ENCODE measurements at regions not wholly inside any gene's neighbourhood (a gene's known extent, or its start where the extent isn't known, plus 50 kb on each side); places are given as distances from the start of the nearest gene placed in this dataset.

- H3K4me3 Mint-ChIP-seq (ENCODE audit: unreplicated experiment): no peak overlapping the region
- no peaks in the 10 kb centered on the region for H3K36me3 Mint-ChIP-seq (ENCODE audit: low read depth)
- H3K4me1 Mint-ChIP-seq (ENCODE audit: low read depth): peaks cover 29% of the 10 kb centered on the region
- H3K27me3 Mint-ChIP-seq (ENCODE audit: low read depth): no peaks in the 10 kb centered on the region
- TF ChIP-seq CTCF (IDR thresholded peaks at IDR 0.05): no peak
- no peak overlapping the region for H3K27ac Mint-ChIP-seq (ENCODE audit: unreplicated experiment)
- no peak for DNase-seq (ENCODE audit: low spot score)
- no peaks in the 10 kb centered on the region for H3K9me3 Mint-ChIP-seq (ENCODE audit: low read depth)
Observed at GRCh38 chr7:17546189-17546588, 247.7 kb downstream of the AHR start.

- no peak for DNase-seq (ENCODE audit: low spot score)
- H3K4me3 Mint-ChIP-seq (ENCODE audit: unreplicated experiment): no peak overlapping the region
Observed at GRCh38 chr7:17546592-17546991, 248.1 kb downstream of the AHR start.

GRCh38 chr7:17548014-17548653, 249.7 kb downstream of the AHR start:
- Mint-ChIP-seq H3K4me3 (ENCODE audit: unreplicated experiment) (no peak overlapping the region), H3K9me3 (ENCODE audit: low read depth) (no peaks in the 10 kb centered on the region), H3K36me3 (ENCODE audit: low read depth) (no peaks in the 10 kb centered on the region), H3K4me1 (ENCODE audit: low read depth) (peaks cover 24% of the 10 kb centered on the region), H3K27me3 (ENCODE audit: low read depth) (no peaks in the 10 kb centered on the region), H3K27ac (ENCODE audit: unreplicated experiment) (no peak overlapping the region)
- DNase-seq (ENCODE audit: low spot score): no peak
- TF ChIP-seq CTCF (IDR thresholded peaks at IDR 0.05): no peak

More at GRCh38 chr7:17546592-17546991, 248.1 kb downstream of the AHR start:
- no peak for TF ChIP-seq CTCF (IDR thresholded peaks at IDR 0.05)
- no peak overlapping the region for H3K27ac Mint-ChIP-seq (ENCODE audit: unreplicated experiment)
- peaks cover 29% of the 10 kb centered on the region for H3K4me1 Mint-ChIP-seq (ENCODE audit: low read depth)
- H3K9me3 Mint-ChIP-seq (ENCODE audit: low read depth): no peaks in the 10 kb centered on the region
- no peaks in the 10 kb centered on the region for H3K27me3 Mint-ChIP-seq (ENCODE audit: low read depth)
- no peaks in the 10 kb centered on the region for H3K36me3 Mint-ChIP-seq (ENCODE audit: low read depth)

- TF ChIP-seq CTCF (IDR thresholded peaks at IDR 0.05): no peak
- Mint-ChIP-seq H3K4me1 (ENCODE audit: low read depth) (peaks cover 21% of the 10 kb centered on the region), H3K9me3 (ENCODE audit: low read depth) (no peaks in the 10 kb centered on the region), H3K27ac (ENCODE audit: unreplicated experiment) (no peak overlapping the region), H3K27me3 (ENCODE audit: low read depth) (no peaks in the 10 kb centered on the region), H3K4me3 (ENCODE audit: unreplicated experiment) (no peak overlapping the region), H3K36me3 (ENCODE audit: low read depth) (no peaks in the 10 kb centered on the region)
- no peak for DNase-seq (ENCODE audit: low spot score)
Observed at GRCh38 chr7:17549406-17549805, 251.0 kb downstream of the AHR start.

GRCh38 chr7:17552373-17552772, 253.9 kb downstream of the AHR start:
- DNase-seq (ENCODE audit: low spot score): no peak
- H3K36me3 Mint-ChIP-seq (ENCODE audit: low read depth): no peaks in the 10 kb centered on the region
- H3K27me3 Mint-ChIP-seq (ENCODE audit: low read depth): no peaks in the 10 kb centered on the region
- H3K27ac Mint-ChIP-seq (ENCODE audit: unreplicated experiment): no peak overlapping the region
- TF ChIP-seq CTCF (IDR thresholded peaks at IDR 0.05): no peak
- H3K4me3 Mint-ChIP-seq (ENCODE audit: unreplicated experiment): no peak overlapping the region
- peaks cover 18% of the 10 kb centered on the region for H3K4me1 Mint-ChIP-seq (ENCODE audit: low read depth)
- H3K9me3 Mint-ChIP-seq (ENCODE audit: low read depth): no peaks in the 10 kb centered on the region

All from chondrocyte (in vitro differentiated cells).